ENCODE measurements at regions not wholly inside any gene's neighbourhood (a gene's known extent, or its start where the extent isn't known, plus 50 kb on each side); places are given as distances from the start of the nearest gene placed in this dataset.

DNA sequence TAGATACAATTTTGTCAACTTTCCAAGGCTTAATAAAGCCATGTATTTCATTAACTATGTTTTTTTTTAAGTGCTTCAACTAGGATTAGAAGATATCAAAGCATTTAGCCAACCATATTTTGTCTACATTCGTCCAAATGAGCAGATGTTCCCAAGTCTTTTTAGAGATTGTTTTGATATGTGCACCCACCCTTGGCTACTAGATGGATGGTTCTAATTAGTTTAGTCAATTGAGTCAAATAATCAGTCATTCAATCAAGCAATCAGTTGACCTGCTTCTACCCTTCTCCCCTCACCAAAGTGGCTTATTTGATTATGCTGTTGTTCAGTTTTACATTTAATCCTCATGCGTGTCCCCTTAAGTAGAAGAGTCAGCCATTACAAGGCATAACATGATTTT is 319.5 kb upstream of the TNC start:
- Mint-ChIP-seq H3K4me1 (no peaks in the 10 kb centered on the region), H3K4me3 (no peak overlapping the region), H3K27ac (no peak overlapping the region), H3K27me3 (ENCODE audit: low read depth) (no peaks in the 10 kb centered on the region; the same call in 1 of the 2 replicates), H3K36me3 (no peaks in the 10 kb centered on the region), H3K9me3 (peaks cover 12% of the 10 kb centered on the region)
- ChIA-PET POLR2A (no interaction called here), CTCF (no interaction called here)
- DNase-seq (ENCODE audit: low spot score) (no peak), ATAC-seq (no peak)
- TF ChIP-seq FOXP1 (CRISPR knock-in tag; IDR thresholded peaks at IDR 0.05; ENCODE audit: borderline replicate concordance) (no peak), NR2C2 (CRISPR knock-in tag; IDR thresholded peaks at IDR 0.05) (no peak), KAT7 (CRISPR knock-in tag; IDR thresholded peaks at IDR 0.05; ENCODE audit: borderline replicate concordance) (no peak), SMAD3 (CRISPR knock-in tag; IDR thresholded peaks at IDR 0.05; ENCODE audit: borderline replicate concordance) (no peak), USF1 (CRISPR knock-in tag; IDR thresholded peaks at IDR 0.05) (no peak), FOXJ3 (CRISPR knock-in tag; IDR thresholded peaks at IDR 0.05; ENCODE audit: borderline replicate concordance) (no peak), ZNF121 (CRISPR knock-in tag; IDR thresholded peaks at IDR 0.05) (no peak), MLX (CRISPR knock-in tag; IDR thresholded peaks at IDR 0.05) (no peak), FOXK1 (CRISPR knock-in tag; IDR thresholded peaks at IDR 0.05) (no peak), ATF1 (CRISPR knock-in tag; IDR thresholded peaks at IDR 0.05) (no peak), NFATC4 (CRISPR knock-in tag; IDR thresholded peaks at IDR 0.05) (no peak)
- TF ChIP-seq, protein P1, sequence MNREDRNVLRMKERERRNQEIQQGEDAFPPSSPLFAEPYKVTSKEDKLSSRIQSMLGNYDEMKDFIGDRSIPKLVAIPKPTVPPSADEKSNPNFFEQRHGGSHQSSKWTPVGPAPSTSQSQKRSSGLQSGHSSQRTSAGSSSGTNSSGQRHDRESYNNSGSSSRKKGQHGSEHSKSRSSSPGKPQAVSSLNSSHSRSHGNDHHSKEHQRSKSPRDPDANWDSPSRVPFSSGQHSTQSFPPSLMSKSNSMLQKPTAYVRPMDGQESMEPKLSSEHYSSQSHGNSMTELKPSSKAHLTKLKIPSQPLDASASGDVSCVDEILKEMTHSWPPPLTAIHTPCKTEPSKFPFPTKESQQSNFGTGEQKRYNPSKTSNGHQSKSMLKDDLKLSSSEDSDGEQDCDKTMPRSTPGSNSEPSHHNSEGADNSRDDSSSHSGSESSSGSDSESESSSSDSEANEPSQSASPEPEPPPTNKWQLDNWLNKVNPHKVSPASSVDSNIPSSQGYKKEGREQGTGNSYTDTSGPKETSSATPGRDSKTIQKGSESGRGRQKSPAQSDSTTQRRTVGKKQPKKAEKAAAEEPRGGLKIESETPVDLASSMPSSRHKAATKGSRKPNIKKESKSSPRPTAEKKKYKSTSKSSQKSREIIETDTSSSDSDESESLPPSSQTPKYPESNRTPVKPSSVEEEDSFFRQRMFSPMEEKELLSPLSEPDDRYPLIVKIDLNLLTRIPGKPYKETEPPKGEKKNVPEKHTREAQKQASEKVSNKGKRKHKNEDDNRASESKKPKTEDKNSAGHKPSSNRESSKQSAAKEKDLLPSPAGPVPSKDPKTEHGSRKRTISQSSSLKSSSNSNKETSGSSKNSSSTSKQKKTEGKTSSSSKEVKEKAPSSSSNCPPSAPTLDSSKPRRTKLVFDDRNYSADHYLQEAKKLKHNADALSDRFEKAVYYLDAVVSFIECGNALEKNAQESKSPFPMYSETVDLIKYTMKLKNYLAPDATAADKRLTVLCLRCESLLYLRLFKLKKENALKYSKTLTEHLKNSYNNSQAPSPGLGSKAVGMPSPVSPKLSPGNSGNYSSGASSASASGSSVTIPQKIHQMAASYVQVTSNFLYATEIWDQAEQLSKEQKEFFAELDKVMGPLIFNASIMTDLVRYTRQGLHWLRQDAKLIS (CRISPR knock-in tag; IDR thresholded peaks at IDR 0.05; ENCODE audit: borderline replicate concordance): no peak
- TF ChIP-seq, protein P2, sequence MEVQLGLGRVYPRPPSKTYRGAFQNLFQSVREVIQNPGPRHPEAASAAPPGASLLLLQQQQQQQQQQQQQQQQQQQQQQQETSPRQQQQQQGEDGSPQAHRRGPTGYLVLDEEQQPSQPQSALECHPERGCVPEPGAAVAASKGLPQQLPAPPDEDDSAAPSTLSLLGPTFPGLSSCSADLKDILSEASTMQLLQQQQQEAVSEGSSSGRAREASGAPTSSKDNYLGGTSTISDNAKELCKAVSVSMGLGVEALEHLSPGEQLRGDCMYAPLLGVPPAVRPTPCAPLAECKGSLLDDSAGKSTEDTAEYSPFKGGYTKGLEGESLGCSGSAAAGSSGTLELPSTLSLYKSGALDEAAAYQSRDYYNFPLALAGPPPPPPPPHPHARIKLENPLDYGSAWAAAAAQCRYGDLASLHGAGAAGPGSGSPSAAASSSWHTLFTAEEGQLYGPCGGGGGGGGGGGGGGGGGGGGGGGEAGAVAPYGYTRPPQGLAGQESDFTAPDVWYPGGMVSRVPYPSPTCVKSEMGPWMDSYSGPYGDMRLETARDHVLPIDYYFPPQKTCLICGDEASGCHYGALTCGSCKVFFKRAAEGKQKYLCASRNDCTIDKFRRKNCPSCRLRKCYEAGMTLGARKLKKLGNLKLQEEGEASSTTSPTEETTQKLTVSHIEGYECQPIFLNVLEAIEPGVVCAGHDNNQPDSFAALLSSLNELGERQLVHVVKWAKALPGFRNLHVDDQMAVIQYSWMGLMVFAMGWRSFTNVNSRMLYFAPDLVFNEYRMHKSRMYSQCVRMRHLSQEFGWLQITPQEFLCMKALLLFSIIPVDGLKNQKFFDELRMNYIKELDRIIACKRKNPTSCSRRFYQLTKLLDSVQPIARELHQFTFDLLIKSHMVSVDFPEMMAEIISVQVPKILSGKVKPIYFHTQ (CRISPR knock-in tag; IDR thresholded peaks at IDR 0.05): no peak

DNA sequence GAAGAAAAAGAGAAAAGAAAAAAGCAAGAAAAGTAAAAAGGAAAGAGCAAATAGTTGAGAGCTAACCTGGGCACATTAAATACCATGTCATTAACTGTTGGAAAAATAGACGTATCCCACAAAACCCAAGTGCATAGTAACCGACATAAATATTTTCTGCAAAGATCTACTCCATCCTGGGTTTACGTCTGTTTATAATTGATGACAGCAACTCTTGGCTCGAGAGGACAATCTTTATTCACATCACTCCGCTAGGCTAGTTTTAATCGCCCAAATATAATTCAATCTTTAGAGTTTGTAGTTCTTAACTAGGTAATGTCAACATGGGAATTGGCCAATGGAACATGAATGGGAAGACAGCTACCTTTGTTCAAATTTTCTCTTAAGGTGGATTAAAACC is 321.7 kb upstream of the TNC start:
- POLR2A ChIA-PET: no interaction called here
- TF ChIP-seq TCF7 (CRISPR knock-in tag; IDR thresholded peaks at IDR 0.05; ENCODE audit: low read depth) (no peak), ATF6 (CRISPR knock-in tag; IDR thresholded peaks at IDR 0.05) (no peak), JUN (CRISPR knock-in tag; IDR thresholded peaks at IDR 0.05) (no peak), E2F5 (CRISPR knock-in tag; IDR thresholded peaks at IDR 0.05) (no peak)
- H3K4me3 Mint-ChIP-seq: no peak overlapping the region
- H3K27ac Mint-ChIP-seq: no peak overlapping the region
- CTCF ChIA-PET: no interaction called here
- ATAC-seq (no peak), DNase-seq (ENCODE audit: low spot score) (no peak)
- H3K4me1 Mint-ChIP-seq: no peaks in the 10 kb centered on the region
- H3K27me3 Mint-ChIP-seq (ENCODE audit: low read depth): no peaks in the 10 kb centered on the region; the same call in 1 of the 2 replicates
- H3K36me3 Mint-ChIP-seq: no peaks in the 10 kb centered on the region
- H3K9me3 Mint-ChIP-seq: peaks cover 8% of the 10 kb centered on the region
